SK-N-SH treated with all-trans-retinoic acid at 6 μM for 48 hours (cell line): ENCODE measurements at regions not wholly inside any gene's neighbourhood (a gene's known extent, or its start where the extent isn't known, plus 50 kb on each side); places are given as distances from the start of the nearest gene placed in this dataset.
"Not testable (repeated sequence)": the region's sequence is repeated elsewhere in the genome, so short reads cannot be mapped to it uniquely, and the experiment has no call there.

Experiments used
- ARNTL ChIP-seq: fragments of 450-650 bp; formaldehyde crosslinking; IDR thresholded peaks from 2 replicates; pipeline ENCODE4 v1.5.0; 2020; ENCODE audit warnings: low read depth, mild to moderate bottlenecking, moderate library complexity, borderline replicate concordance
- ISL1 ChIP-seq: fragments of 250-450 bp; sonication (Bioruptor Pico); IDR thresholded peaks from 2 replicates; pipeline ENCODE4 v2.1.2; 2022; ENCODE audit warnings: mild to moderate bottlenecking, moderate library complexity
- RARB ChIP-seq: fragments of 250-450 bp; sonication (Bioruptor Pico); IDR thresholded peaks from 2 replicates; pipeline ENCODE4 v1.8.0; 2021; ENCODE audit warnings: mild to moderate bottlenecking, moderate library complexity
- SNAI2 ChIP-seq: fragments of 250-450 bp; sonication (Bioruptor Pico); IDR thresholded peaks from 2 replicates; pipeline ENCODE4 v1.5.0; 2020; ENCODE audit warnings: mild to moderate bottlenecking, moderate library complexity
- ZFP3 ChIP-seq: fragments of 250-450 bp; sonication (Bioruptor Pico); IDR thresholded peaks from 2 replicates; pipeline ENCODE4 v1.5.0; 2020; ENCODE audit warnings: mild to moderate bottlenecking, moderate library complexity
- ZFP30 ChIP-seq: fragments of 450-650 bp; formaldehyde crosslinking; IDR thresholded peaks from 2 replicates; pipeline ENCODE4 v1.5.0; 2022; ENCODE audit warnings: mild to moderate bottlenecking, moderate library complexity
- TF ChIP-seq, protein P1 (sequence below): fragments of 250-450 bp; sonication (Bioruptor Pico); IDR thresholded peaks from 2 replicates; pipeline ENCODE4 v1.8.0; 2020; ENCODE audit warnings: mild to moderate bottlenecking, moderate library complexity, borderline replicate concordance
- TF ChIP-seq, protein P2 (sequence below): fragments of 250-450 bp; sonication (Bioruptor Pico); IDR thresholded peaks from 2 replicates; pipeline ENCODE4 v1.5.1; 2020; ENCODE audit warnings: low read depth, mild to moderate bottlenecking, moderate library complexity

DNA sequence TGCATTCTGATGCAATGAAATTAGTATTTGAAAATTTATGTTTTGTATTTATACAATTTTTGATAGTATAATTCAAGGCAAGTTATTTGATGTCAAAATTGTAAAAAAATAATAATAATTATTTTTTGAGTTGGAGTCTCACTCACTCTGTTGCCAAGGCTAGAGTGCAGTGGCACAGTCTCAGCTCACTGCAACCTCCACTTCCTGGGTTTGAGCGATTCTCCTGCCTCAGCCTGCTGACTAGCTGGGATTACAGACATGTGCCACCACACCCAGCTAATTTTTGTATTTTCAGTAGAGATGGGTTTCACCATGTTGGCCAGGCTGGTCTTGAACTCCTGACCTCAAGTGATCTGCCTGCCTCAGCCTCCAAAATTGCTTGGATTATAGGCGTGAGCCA is 342.4 kb upstream of the ARPP21 start:
- TF ChIP-seq, protein P1, sequence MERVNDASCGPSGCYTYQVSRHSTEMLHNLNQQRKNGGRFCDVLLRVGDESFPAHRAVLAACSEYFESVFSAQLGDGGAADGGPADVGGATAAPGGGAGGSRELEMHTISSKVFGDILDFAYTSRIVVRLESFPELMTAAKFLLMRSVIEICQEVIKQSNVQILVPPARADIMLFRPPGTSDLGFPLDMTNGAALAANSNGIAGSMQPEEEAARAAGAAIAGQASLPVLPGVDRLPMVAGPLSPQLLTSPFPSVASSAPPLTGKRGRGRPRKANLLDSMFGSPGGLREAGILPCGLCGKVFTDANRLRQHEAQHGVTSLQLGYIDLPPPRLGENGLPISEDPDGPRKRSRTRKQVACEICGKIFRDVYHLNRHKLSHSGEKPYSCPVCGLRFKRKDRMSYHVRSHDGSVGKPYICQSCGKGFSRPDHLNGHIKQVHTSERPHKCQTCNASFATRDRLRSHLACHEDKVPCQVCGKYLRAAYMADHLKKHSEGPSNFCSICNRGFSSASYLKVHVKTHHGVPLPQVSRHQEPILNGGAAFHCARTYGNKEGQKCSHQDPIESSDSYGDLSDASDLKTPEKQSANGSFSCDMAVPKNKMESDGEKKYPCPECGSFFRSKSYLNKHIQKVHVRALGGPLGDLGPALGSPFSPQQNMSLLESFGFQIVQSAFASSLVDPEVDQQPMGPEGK: not testable (repeated sequence)
- TF ChIP-seq SNAI2; ZFP3; ZFP30; ISL1 (CRISPR knock-in tag); RARB (CRISPR knock-in tag); ARNTL (CRISPR knock-in tag): not testable (repeated sequence)
- TF ChIP-seq, protein P2, sequence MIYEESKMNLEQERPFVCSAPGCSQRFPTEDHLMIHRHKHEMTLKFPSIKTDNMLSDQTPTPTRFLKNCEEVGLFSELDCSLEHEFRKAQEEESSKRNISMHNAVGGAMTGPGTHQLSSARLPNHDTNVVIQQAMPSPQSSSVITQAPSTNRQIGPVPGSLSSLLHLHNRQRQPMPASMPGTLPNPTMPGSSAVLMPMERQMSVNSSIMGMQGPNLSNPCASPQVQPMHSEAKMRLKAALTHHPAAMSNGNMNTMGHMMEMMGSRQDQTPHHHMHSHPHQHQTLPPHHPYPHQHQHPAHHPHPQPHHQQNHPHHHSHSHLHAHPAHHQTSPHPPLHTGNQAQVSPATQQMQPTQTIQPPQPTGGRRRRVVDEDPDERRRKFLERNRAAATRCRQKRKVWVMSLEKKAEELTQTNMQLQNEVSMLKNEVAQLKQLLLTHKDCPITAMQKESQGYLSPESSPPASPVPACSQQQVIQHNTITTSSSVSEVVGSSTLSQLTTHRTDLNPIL (CRISPR knock-in tag): not testable (repeated sequence)
